SK-N-SH treated with all-trans-retinoic acid at 6 μM for 48 hours (cell line): ENCODE measurements at regions not wholly inside any gene's neighbourhood (a gene's known extent, or its start where the extent isn't known, plus 50 kb on each side); places are given as distances from the start of the nearest gene placed in this dataset.

Experiments used
- ATAC-seq: fragments of 200-7000 bp; cut with Tn5 transposase; 3 replicates; pipeline ENCODE4 v1.9.1; 2020; ENCODE audit warnings: mild to moderate bottlenecking, moderate library complexity
- ARNTL ChIP-seq: fragments of 450-650 bp; formaldehyde crosslinking; IDR thresholded peaks from 2 replicates; pipeline ENCODE4 v1.5.0; 2020; ENCODE audit warnings: low read depth, mild to moderate bottlenecking, moderate library complexity, borderline replicate concordance
- BACH2 ChIP-seq: fragments of 250-450 bp; sonication (Bioruptor Pico); IDR thresholded peaks from 2 replicates; pipeline ENCODE4 v1.9.0; 2021; ENCODE audit warnings: mild to moderate bottlenecking, borderline replicate concordance
- CSDC2 ChIP-seq: fragments of 250-450 bp; sonication (Bioruptor Pico); IDR thresholded peaks from 2 replicates; pipeline ENCODE4 v1.5.0; 2020; ENCODE audit warnings: mild to moderate bottlenecking, moderate library complexity
- ESRRG ChIP-seq: fragments of 250-450 bp; sonication (Bioruptor Pico); IDR thresholded peaks from 2 replicates; pipeline ENCODE4 v1.6.1; 2021; ENCODE audit warnings: mild to moderate bottlenecking
- GLIS3 ChIP-seq: fragments of 250-450 bp; sonication (Bioruptor Pico); IDR thresholded peaks from 2 replicates; pipeline ENCODE4 v1.5.0; 2020; ENCODE audit warnings: mild to moderate bottlenecking, moderate library complexity
- OSR1 ChIP-seq: fragments of 250-450 bp; sonication (Bioruptor Pico); IDR thresholded peaks from 2 replicates; pipeline ENCODE4 v1.8.0; 2022; ENCODE audit warnings: moderate library complexity, mild to moderate bottlenecking, inconsistent platforms
- PPARA ChIP-seq: fragments of 250-450 bp; sonication (Bioruptor Pico); IDR thresholded peaks from 2 replicates; pipeline ENCODE4 v1.5.0; 2020; ENCODE audit warnings: mild to moderate bottlenecking, borderline replicate concordance
- RARB ChIP-seq: fragments of 250-450 bp; sonication (Bioruptor Pico); IDR thresholded peaks from 2 replicates; pipeline ENCODE4 v1.8.0; 2021; ENCODE audit warnings: mild to moderate bottlenecking, moderate library complexity
- SNAI2 ChIP-seq: fragments of 250-450 bp; sonication (Bioruptor Pico); IDR thresholded peaks from 2 replicates; pipeline ENCODE4 v1.5.0; 2020; ENCODE audit warnings: mild to moderate bottlenecking, moderate library complexity
- TCF4 ChIP-seq: fragments of 250-450 bp; sonication (Bioruptor Pico); IDR thresholded peaks from 2 replicates; pipeline ENCODE4 v1.8.0; 2021; ENCODE audit warnings: mild to moderate bottlenecking, moderate library complexity, borderline replicate concordance
- TOX ChIP-seq: fragments of 250-450 bp; sonication (Bioruptor Pico); IDR thresholded peaks from 2 replicates; pipeline ENCODE4 v1.8.0; 2021; ENCODE audit warnings: mild to moderate bottlenecking, moderate library complexity, borderline replicate concordance
- TSHZ2 ChIP-seq: fragments of 250-450 bp; sonication (Bioruptor Pico); IDR thresholded peaks from 2 replicates; pipeline ENCODE4 v1.5.0; 2020; ENCODE audit warnings: mild to moderate bottlenecking, moderate library complexity
- ZC3H10 ChIP-seq: fragments of 250-450 bp; sonication (Bioruptor Pico); IDR thresholded peaks from 2 replicates; pipeline ENCODE4 v1.5.1; 2021; ENCODE audit warnings: mild to moderate bottlenecking, moderate library complexity
- ZFP3 ChIP-seq: fragments of 250-450 bp; sonication (Bioruptor Pico); IDR thresholded peaks from 2 replicates; pipeline ENCODE4 v1.5.0; 2020; ENCODE audit warnings: mild to moderate bottlenecking, moderate library complexity
- ZFP30 ChIP-seq: fragments of 450-650 bp; formaldehyde crosslinking; IDR thresholded peaks from 2 replicates; pipeline ENCODE4 v1.5.0; 2022; ENCODE audit warnings: mild to moderate bottlenecking, moderate library complexity
- ZNF565 ChIP-seq: fragments of 450-650 bp; formaldehyde crosslinking; conservative IDR thresholded peaks from 2 replicates; pipeline ENCODE4 v1.5.0; 2020; ENCODE audit warnings: low read depth, mild to moderate bottlenecking, moderate library complexity
- ZNF70 ChIP-seq: fragments of 450-650 bp; formaldehyde crosslinking; IDR thresholded peaks from 2 replicates; pipeline ENCODE4 v1.5.0; 2020; ENCODE audit warnings: mild to moderate bottlenecking, moderate library complexity
- ZNF8 ChIP-seq: fragments of 450-650 bp; formaldehyde crosslinking; IDR thresholded peaks from 2 replicates; pipeline ENCODE4 v1.5.0; 2020; ENCODE audit warnings: mild to moderate bottlenecking, moderate library complexity
- TF ChIP-seq, protein P1 (sequence below): fragments of 250-450 bp; sonication (Bioruptor Pico); IDR thresholded peaks from 2 replicates; pipeline ENCODE4 v1.5.1; 2021; ENCODE audit warnings: mild to moderate bottlenecking, moderate library complexity
- TF ChIP-seq, protein P2 (sequence below): fragments of 250-450 bp; sonication (Bioruptor Pico); IDR thresholded peaks from 2 replicates; pipeline ENCODE4 v1.8.0; 2020; ENCODE audit warnings: mild to moderate bottlenecking, moderate library complexity, borderline replicate concordance
- TF ChIP-seq, protein P3 (sequence below): fragments of 250-450 bp; sonication (Bioruptor Pico); IDR thresholded peaks from 2 replicates; pipeline ENCODE4 v1.5.1; 2020; ENCODE audit warnings: low read depth, mild to moderate bottlenecking, moderate library complexity

GRCh38 chr4:189514209-189514608 is 426.5 kb upstream of the FRG1 start (continued):
- TF ChIP-seq BACH2 (CRISPR knock-in tag), result no peak

DNA sequence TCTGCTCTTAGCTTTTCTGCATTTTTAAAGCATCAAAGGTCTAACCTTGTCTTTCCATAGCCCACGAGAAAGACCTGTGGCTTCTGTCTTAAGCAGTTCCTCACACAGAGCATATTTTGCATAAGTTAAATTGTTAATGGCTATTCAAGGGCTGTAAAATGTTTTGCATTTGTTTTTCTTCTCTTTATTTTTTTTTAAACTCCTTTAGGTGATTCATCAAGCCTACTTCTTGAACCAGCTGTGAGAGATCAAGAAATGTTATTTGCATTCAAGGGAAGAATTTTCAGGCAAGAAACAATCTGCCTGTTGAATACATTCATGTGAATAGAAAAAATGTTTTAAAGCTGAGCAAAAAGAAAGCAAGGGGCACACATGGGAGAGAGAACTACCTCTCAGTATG is 423.8 kb upstream of the FRG1 start:
- TF ChIP-seq TCF4 (CRISPR knock-in tag) (no peak), OSR1 (CRISPR knock-in tag) (no peak), BACH2 (CRISPR knock-in tag) (no peak)
- TF ChIP-seq, protein P1, sequence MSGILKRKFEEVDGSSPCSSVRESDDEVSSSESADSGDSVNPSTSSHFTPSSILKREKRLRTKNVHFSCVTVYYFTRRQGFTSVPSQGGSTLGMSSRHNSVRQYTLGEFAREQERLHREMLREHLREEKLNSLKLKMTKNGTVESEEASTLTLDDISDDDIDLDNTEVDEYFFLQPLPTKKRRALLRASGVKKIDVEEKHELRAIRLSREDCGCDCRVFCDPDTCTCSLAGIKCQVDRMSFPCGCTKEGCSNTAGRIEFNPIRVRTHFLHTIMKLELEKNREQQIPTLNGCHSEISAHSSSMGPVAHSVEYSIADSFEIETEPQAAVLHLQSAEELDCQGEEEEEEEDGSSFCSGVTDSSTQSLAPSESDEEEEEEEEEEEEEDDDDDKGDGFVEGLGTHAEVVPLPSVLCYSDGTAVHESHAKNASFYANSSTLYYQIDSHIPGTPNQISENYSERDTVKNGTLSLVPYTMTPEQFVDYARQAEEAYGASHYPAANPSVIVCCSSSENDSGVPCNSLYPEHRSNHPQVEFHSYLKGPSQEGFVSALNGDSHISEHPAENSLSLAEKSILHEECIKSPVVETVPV (CRISPR knock-in tag), result no peak
- ATAC-seq, result no peak

- no peak for ATAC-seq
- no peak for TF ChIP-seq SNAI2 (CRISPR knock-in tag)
- TF ChIP-seq OSR1 (CRISPR knock-in tag), result no peak
- no peak for TF ChIP-seq GLIS3 (CRISPR knock-in tag)
- no peak for TF ChIP-seq RARB (CRISPR knock-in tag)
- TF ChIP-seq ZC3H10 (CRISPR knock-in tag), result no peak
- TF ChIP-seq, protein P1 (CRISPR knock-in tag), result no peak
- TF ChIP-seq ZNF70, result no peak
- TF ChIP-seq ZFP30 (CRISPR knock-in tag), result no peak
- TF ChIP-seq TOX (CRISPR knock-in tag), result no peak
- TF ChIP-seq, protein P2, sequence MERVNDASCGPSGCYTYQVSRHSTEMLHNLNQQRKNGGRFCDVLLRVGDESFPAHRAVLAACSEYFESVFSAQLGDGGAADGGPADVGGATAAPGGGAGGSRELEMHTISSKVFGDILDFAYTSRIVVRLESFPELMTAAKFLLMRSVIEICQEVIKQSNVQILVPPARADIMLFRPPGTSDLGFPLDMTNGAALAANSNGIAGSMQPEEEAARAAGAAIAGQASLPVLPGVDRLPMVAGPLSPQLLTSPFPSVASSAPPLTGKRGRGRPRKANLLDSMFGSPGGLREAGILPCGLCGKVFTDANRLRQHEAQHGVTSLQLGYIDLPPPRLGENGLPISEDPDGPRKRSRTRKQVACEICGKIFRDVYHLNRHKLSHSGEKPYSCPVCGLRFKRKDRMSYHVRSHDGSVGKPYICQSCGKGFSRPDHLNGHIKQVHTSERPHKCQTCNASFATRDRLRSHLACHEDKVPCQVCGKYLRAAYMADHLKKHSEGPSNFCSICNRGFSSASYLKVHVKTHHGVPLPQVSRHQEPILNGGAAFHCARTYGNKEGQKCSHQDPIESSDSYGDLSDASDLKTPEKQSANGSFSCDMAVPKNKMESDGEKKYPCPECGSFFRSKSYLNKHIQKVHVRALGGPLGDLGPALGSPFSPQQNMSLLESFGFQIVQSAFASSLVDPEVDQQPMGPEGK (CRISPR knock-in tag), result no peak
- TF ChIP-seq, protein P3, sequence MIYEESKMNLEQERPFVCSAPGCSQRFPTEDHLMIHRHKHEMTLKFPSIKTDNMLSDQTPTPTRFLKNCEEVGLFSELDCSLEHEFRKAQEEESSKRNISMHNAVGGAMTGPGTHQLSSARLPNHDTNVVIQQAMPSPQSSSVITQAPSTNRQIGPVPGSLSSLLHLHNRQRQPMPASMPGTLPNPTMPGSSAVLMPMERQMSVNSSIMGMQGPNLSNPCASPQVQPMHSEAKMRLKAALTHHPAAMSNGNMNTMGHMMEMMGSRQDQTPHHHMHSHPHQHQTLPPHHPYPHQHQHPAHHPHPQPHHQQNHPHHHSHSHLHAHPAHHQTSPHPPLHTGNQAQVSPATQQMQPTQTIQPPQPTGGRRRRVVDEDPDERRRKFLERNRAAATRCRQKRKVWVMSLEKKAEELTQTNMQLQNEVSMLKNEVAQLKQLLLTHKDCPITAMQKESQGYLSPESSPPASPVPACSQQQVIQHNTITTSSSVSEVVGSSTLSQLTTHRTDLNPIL, result no peak
- no peak for TF ChIP-seq CSDC2 (CRISPR knock-in tag)
- TF ChIP-seq ARNTL, result no peak
Measured at GRCh38 chr4:189519186-189519585, 421.5 kb upstream of the FRG1 start.

DNA sequence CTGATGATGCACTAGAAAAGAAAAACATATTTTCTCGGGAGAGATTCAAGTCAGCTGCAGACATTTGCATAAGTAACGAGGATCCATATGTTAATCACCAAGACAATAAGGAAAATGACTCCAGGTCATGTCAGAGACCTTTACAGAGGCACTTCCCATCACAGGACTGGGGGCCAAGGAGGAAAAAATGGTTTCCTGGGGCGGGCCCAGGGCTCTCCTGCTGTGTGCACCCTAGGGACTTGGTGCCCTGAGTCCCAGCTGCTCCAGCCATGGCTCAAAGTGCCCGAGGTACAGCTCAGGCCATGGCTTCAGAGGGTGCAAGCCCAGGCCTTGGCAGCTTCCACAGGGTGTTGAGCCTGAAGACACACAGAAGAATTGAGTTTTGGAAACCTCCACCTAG is 415.4 kb upstream of the FRG1 start:
- TF ChIP-seq GLIS3 (CRISPR knock-in tag), result no peak
- no peak for TF ChIP-seq ZFP3
- TF ChIP-seq OSR1 (CRISPR knock-in tag), result no peak
- TF ChIP-seq TCF4 (CRISPR knock-in tag), result no peak
- TF ChIP-seq TSHZ2 (CRISPR knock-in tag), result no peak
- TF ChIP-seq, protein P2 (CRISPR knock-in tag), result no peak
- TF ChIP-seq ZFP30 (CRISPR knock-in tag), result no peak
- no peak for TF ChIP-seq ARNTL
- TF ChIP-seq ESRRG (CRISPR knock-in tag), result no peak
- TF ChIP-seq BACH2 (CRISPR knock-in tag), result no peak
- no peak for TF ChIP-seq SNAI2 (CRISPR knock-in tag)
- no peak for TF ChIP-seq ZNF70
- no peak for TF ChIP-seq PPARA (CRISPR knock-in tag)
- TF ChIP-seq ZNF565 (CRISPR knock-in tag), result no peak
- no peak for TF ChIP-seq ZNF8
- no peak for ATAC-seq
